HG02870 (cell line): ENCODE measurements at regions not wholly inside any gene's neighbourhood (a gene's known extent, or its start where the extent isn't known, plus 50 kb on each side); places are given as distances from the start of the nearest gene placed in this dataset.
"Not testable (repeated sequence)": the region's sequence is repeated elsewhere in the genome, so short reads cannot be mapped to it uniquely, and the experiment has no call there.

Source experiments
- ATAC-seq: cut with Tn5 transposase; IDR thresholded peaks from one replicate; pipeline ENCODE4 v1.9.1; 2021; ENCODE audit warnings: mild to moderate bottlenecking, moderate library complexity; ENCODE audit not compliant: unreplicated experiment

GRCh38 chr6:117761610-117762009 is 86.3 kb downstream of the NUS1 start:
- no peak for ATAC-seq

- peak; percentile 95 for ATAC-seq
Measured at GRCh38 chr6:117771403-117771802, 96.1 kb downstream of the NUS1 start.

GRCh38 chr6:117776441-117776840 is 101.2 kb downstream of the NUS1 start:
- ATAC-seq = peak; percentile 52

- ATAC-seq = no peak
Measured at GRCh38 chr6:117781550-117781949, 106.3 kb downstream of the NUS1 start.

- ATAC-seq = no peak
Measured at GRCh38 chr6:117783279-117783678, 108.0 kb downstream of the NUS1 start.

GRCh38 chr6:117791012-117791411 is 115.7 kb downstream of the NUS1 start:
- no peak for ATAC-seq

GRCh38 chr6:117795234-117795633 is 111.8 kb upstream of the SLC35F1 start:
- no peak for ATAC-seq

GRCh38 chr6:117798819-117799218 is 108.2 kb upstream of the SLC35F1 start:
- ATAC-seq = not testable (repeated sequence)

- no peak for ATAC-seq
Measured at GRCh38 chr6:117810269-117810668, 96.8 kb upstream of the SLC35F1 start.

- no peak for ATAC-seq
Measured at GRCh38 chr6:117817499-117817898, 89.6 kb upstream of the SLC35F1 start.

- no peak for ATAC-seq
Measured at GRCh38 chr6:117817992-117818391, 89.1 kb upstream of the SLC35F1 start.

- no peak for ATAC-seq
Measured at GRCh38 chr6:117818449-117818848, 88.6 kb upstream of the SLC35F1 start.

GRCh38 chr6:117829594-117830319 is 77.3 kb upstream of the SLC35F1 start:
- ATAC-seq = peak; percentile 62

GRCh38 chr6:117837261-117837660 is 69.8 kb upstream of the SLC35F1 start:
- ATAC-seq = no peak

- ATAC-seq = no peak
Measured at GRCh38 chr6:117840541-117840983, 66.5 kb upstream of the SLC35F1 start.

GRCh38 chr6:117847912-117848311 is 59.2 kb upstream of the SLC35F1 start:
- ATAC-seq = no peak

GRCh38 chr6:117849087-117849486 is 58.0 kb upstream of the SLC35F1 start:
- no peak for ATAC-seq
